Hematopoietic multipotent progenitor cell treated with erythropoietin and hydrocortisone succinate and interleukin-3 and kit ligand, for 8 days (in vitro differentiated cells): ENCODE measurements at regions not wholly inside any gene's neighbourhood (a gene's known extent, or its start where the extent isn't known, plus 50 kb on each side); places are given as distances from the start of the nearest gene placed in this dataset.
"Not testable (repeated sequence)": the region's sequence is repeated elsewhere in the genome, so short reads cannot be mapped to it uniquely, and the experiment has no call there.

ENCODE experiments used
- DNase-seq: peaks from one replicate; pipeline ENCODE4 v3.0.0-alpha.2; 2015

- no peak for DNase-seq
Measured at GRCh38 chr4:79604152-79604551, 196.1 kb upstream of the GK2 start.

GRCh38 chr4:79603681-79604080 lies 195.7 kb upstream of the GK2 start:
- peak; percentile 21 for DNase-seq

GRCh38 chr4:79599691-79600090 lies 191.7 kb upstream of the GK2 start:
- no peak for DNase-seq

- no peak for DNase-seq
Measured at GRCh38 chr4:79598801-79599200, 190.8 kb upstream of the GK2 start.

- DNase-seq: no peak
Measured at GRCh38 chr4:79598214-79598613, 190.2 kb upstream of the GK2 start.

GRCh38 chr4:79597266-79597665 lies 189.2 kb upstream of the GK2 start:
- no peak for DNase-seq

GRCh38 chr4:79592218-79592617 lies 184.2 kb upstream of the GK2 start:
- DNase-seq: not testable (repeated sequence)

GRCh38 chr4:79588679-79589078 lies 180.7 kb upstream of the GK2 start:
- no peak for DNase-seq

- DNase-seq: not testable (repeated sequence)
Measured at GRCh38 chr4:79587207-79587606, 179.2 kb upstream of the GK2 start.

GRCh38 chr4:79585834-79586233 lies 177.8 kb upstream of the GK2 start:
- DNase-seq: no peak

GRCh38 chr4:79585330-79585729 lies 177.3 kb upstream of the GK2 start:
- no peak for DNase-seq

GRCh38 chr4:79584902-79585301 lies 176.9 kb upstream of the GK2 start:
- DNase-seq: no peak

GRCh38 chr4:79584352-79584751 lies 176.3 kb upstream of the GK2 start:
- DNase-seq: no peak

GRCh38 chr4:79578606-79579005 lies 170.6 kb upstream of the GK2 start:
- peak; percentile 19 for DNase-seq

GRCh38 chr4:79576429-79576753 lies 168.4 kb upstream of the GK2 start:
- DNase-seq: peak; percentile 51

- no peak for DNase-seq
Measured at GRCh38 chr4:79575709-79576428, 167.8 kb upstream of the GK2 start.

GRCh38 chr4:79574741-79575451 lies 166.9 kb upstream of the GK2 start:
- DNase-seq: no peak

GRCh38 chr4:79563219-79563618 lies 155.2 kb upstream of the GK2 start:
- no peak for DNase-seq

- DNase-seq: peak; percentile 31
Measured at GRCh38 chr4:79561751-79562150, 153.7 kb upstream of the GK2 start.

- DNase-seq: not testable (repeated sequence)
Measured at GRCh38 chr4:79559398-79559797, 151.4 kb upstream of the GK2 start.

- no peak for DNase-seq
Measured at GRCh38 chr4:79552311-79552710, 144.3 kb upstream of the GK2 start.

GRCh38 chr4:79551555-79551954 lies 143.5 kb upstream of the GK2 start:
- no peak for DNase-seq

GRCh38 chr4:79547851-79548250 lies 139.8 kb upstream of the GK2 start:
- no peak for DNase-seq

- DNase-seq: not testable (repeated sequence)
Measured at GRCh38 chr4:79545292-79545691, 137.3 kb upstream of the GK2 start.

GRCh38 chr4:79540143-79540542 lies 132.1 kb upstream of the GK2 start:
- DNase-seq: no peak
